GM12878 (cell line): ENCODE measurements at regions not wholly inside any gene's neighbourhood (a gene's known extent, or its start where the extent isn't known, plus 50 kb on each side); places are given as distances from the start of the nearest gene placed in this dataset.

Source experiments
- ATAC-seq: fragments of 200-7000 bp; cut with Tn5 transposase; 3 replicates; pipeline ENCODE4 v1.9.1; 2020; ENCODE audit warnings: mild to moderate bottlenecking, moderate library complexity
- BruUV-seq: library from RNA; stranded (reverse); fragments of 400-500 nt; replicated peaks from 2 replicates; lab custom pipeline; 2021; lab: Mats Ljungman, UMichigan
- CTCF ChIA-PET: fragments of 300-600 bp; sonication (Branson Sonifier 250); formaldehyde crosslinking; extraction: SDS; loops from one replicate; lab custom pipeline; 2021; ENCODE audit warnings: inconsistent platforms; lab: Yijun Ruan, JAX
- POLR2A ChIA-PET: fragments of 350-600 bp; formaldehyde crosslinking; extraction: SDS; loops from one replicate; lab custom pipeline; 2021; ENCODE audit warnings: inconsistent platforms; lab: Charles Lee
- RAD21 ChIA-PET: fragments of 300-600 bp; sonication (Branson Sonifier 250); formaldehyde crosslinking; loops from one replicate; lab custom pipeline; 2023; ENCODE audit warnings: antibody characterized with exemption; ENCODE audit not compliant: unreplicated experiment; lab: Charles Lee
- SMC1A ChIA-PET: fragments of 300-600 bp; sonication (Branson Sonifier 250); formaldehyde crosslinking; loops from one replicate; lab custom pipeline; 2023; ENCODE audit not compliant: unreplicated experiment, uncharacterized antibody; lab: Charles Lee
- DNase-seq: peaks from one replicate; pipeline ENCODE4 v3.0.0-alpha.2; 2011; ENCODE audit warnings: low read depth, low spot score
- FAIRE-seq: peaks from 3 replicates; lab custom pipeline; 2011; peaks lifted over from hg19 to GRCh38; lab: Jason Lieb, UNC
- H2AFZ ChIP-seq: 2 replicates; pipeline ENCODE4 v1.6.0; 2011; ENCODE audit warnings: low read depth, low read length, control low read depth; ENCODE audit not compliant: control insufficient read depth
- H3K27ac ChIP-seq: 2 replicates; pipeline ENCODE4 v1.5.1; 2011; ENCODE audit warnings: control low read depth; ENCODE audit not compliant: control insufficient read depth, insufficient read depth
- H3K27me3 ChIP-seq, 2 experiments: replicated peaks in 1 of 2; 2 replicates each; pipeline versions ENCODE4 v1.6.0 to v1.6.1; 2011; ENCODE audit warnings: low read length in 1 of 2; ENCODE audit not compliant: control insufficient read depth in 2 of 2, insufficient read depth in 2 of 2
- H3K36me3 ChIP-seq, 2 experiments: 2 replicates each; pipeline ENCODE4 v1.5.1; 2011; ENCODE audit warnings: low read length in 1 of 2; ENCODE audit not compliant: control insufficient read depth in 2 of 2, insufficient read depth in 2 of 2
- H3K4me1 ChIP-seq: 2 replicates; pipeline ENCODE4 v1.6.1; 2011; ENCODE audit warnings: mild to moderate bottlenecking, low read length, moderate library complexity, mixed read lengths; ENCODE audit not compliant: control insufficient read depth, insufficient read depth
- H3K4me2 ChIP-seq: 2 replicates; pipeline ENCODE4 v1.6.0; 2011; ENCODE audit warnings: control low read depth; ENCODE audit not compliant: control insufficient read depth, insufficient read depth
- H3K4me3 ChIP-seq: fragments of 200-600 bp; sonication (generic); 2 replicates; pipeline ENCODE4 v1.5.1; 2016
- H3K79me2 ChIP-seq: 2 replicates; pipeline ENCODE4 v1.6.0; 2011; ENCODE audit warnings: low read length; ENCODE audit not compliant: control insufficient read depth, insufficient read depth
- H3K9ac ChIP-seq: 2 replicates; pipeline ENCODE4 v1.8.0; 2011; ENCODE audit warnings: low read length, control low read depth, mixed read lengths; ENCODE audit not compliant: control insufficient read depth, insufficient read depth
- H3K9me3 ChIP-seq: replicated peaks from 3 replicates; pipeline ENCODE4 v1.5.1; 2011; ENCODE audit warnings: mild to moderate bottlenecking, low read length; ENCODE audit not compliant: control insufficient read depth, insufficient read depth
- H4K20me1 ChIP-seq: 2 replicates; pipeline ENCODE4 v1.6.0; 2011; ENCODE audit not compliant: control insufficient read depth, insufficient read depth
- HDGF ChIP-seq: fragments of 450-650 bp; IDR thresholded peaks from 2 replicates; pipeline ENCODE4 v1.6.1; 2016; ENCODE audit warnings: antibody characterized with exemption
- MYC ChIP-seq: IDR thresholded peaks from 2 replicates; pipeline ENCODE4 v1.6.1; 2011; ENCODE audit warnings: mild to moderate bottlenecking, low read length, moderate library complexity, inconsistent platforms; ENCODE audit not compliant: insufficient read depth, insufficient replicate concordance, insufficient read length, severe bottlenecking
- NR2C1 ChIP-seq: fragments of 450-650 bp; IDR thresholded peaks from 2 replicates; pipeline ENCODE4 v1.6.1; 2017; ENCODE audit warnings: antibody characterized with exemption, mild to moderate bottlenecking, moderate library complexity
- POLR2AphosphoS2 ChIP-seq: IDR thresholded peaks from 2 replicates; pipeline ENCODE4 v1.6.1; 2011; ENCODE audit warnings: low read depth, mild to moderate bottlenecking, low read length, improper control_type of control experiment, moderate library complexity
- ZNF217 ChIP-seq: fragments of 450-650 bp; IDR thresholded peaks from 2 replicates; pipeline ENCODE4 v1.6.1; 2017; ENCODE audit warnings: antibody characterized with exemption, mild to moderate bottlenecking
- ZSCAN29 ChIP-seq: fragments of 450-650 bp; IDR thresholded peaks from 2 replicates; pipeline ENCODE4 v1.6.1; 2017; ENCODE audit warnings: mild to moderate bottlenecking, moderate library complexity
- WGBS: methylation state at CpG from one replicate; pipeline ENCODE4 v1.1.6; 2016; ENCODE audit warnings: low lambda C conversion rate; ENCODE audit not compliant: insufficient replicate concordance, insufficient coverage; ENCODE audit errors: missing lambda C conversion rate; 5-methylcytosine and 5-hydroxymethylcytosine counted together
- in situ Hi-C: fragments of 300-500 bp; cut with MboI; formaldehyde crosslinking; loops from 9 replicates; pipeline ENCODE4 v1.14.3; 2018; ENCODE audit warnings: mixed read lengths
- intact Hi-C: fragments of 100-400 bp; cut with micrococcal nuclease; formaldehyde crosslinking; loops from one replicate; pipeline ENCODE4 v1.14.2; 2022; ENCODE audit not compliant: unreplicated experiment
- TF ChIP-seq, protein P1 (sequence below): IDR thresholded peaks from 2 replicates; pipeline ENCODE4 v1.6.1; 2012; ENCODE audit warnings: improper control_type of control experiment, low read depth, low read length; ENCODE audit not compliant: insufficient replicate concordance
- TF ChIP-seq, protein P2 (sequence below): fragments of 450-650 bp; IDR thresholded peaks from 2 replicates; pipeline ENCODE4 v1.6.1; 2016; ENCODE audit warnings: mild to moderate bottlenecking, moderate library complexity, borderline replicate concordance
- TF ChIP-seq, protein P3 (sequence below): IDR thresholded peaks from 2 replicates; pipeline ENCODE4 v1.6.1; 2011; ENCODE audit warnings: low read depth, mild to moderate bottlenecking, low read length, moderate library complexity, borderline replicate concordance; ENCODE audit errors: extremely low read depth
- TF ChIP-seq, protein P4 (sequence below): fragments of 450-650 bp; IDR thresholded peaks from 2 replicates; pipeline ENCODE4 v1.6.1; 2017; ENCODE audit warnings: mild to moderate bottlenecking

DNA sequence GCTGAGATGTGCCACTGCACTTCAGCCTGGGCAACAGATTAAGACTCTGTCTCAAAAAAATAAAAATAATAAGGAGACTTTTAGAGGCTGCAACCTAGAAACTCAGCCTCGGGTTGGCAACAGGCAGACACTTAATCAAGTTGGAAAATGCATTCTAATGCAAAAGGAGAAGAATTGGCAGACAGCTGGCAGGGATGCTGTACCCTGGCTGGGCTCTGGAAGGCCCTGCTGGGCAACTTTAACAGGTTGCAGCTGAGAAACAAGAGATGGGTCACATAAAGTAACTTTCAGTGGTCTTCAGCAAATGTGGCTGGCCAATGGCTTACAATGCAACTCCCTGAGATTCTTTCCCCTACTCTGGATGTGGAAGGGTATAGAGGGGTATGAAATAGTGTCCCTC, 1225.7 kb downstream of the TYW1 start (continued):
- TF ChIP-seq, protein P1, sequence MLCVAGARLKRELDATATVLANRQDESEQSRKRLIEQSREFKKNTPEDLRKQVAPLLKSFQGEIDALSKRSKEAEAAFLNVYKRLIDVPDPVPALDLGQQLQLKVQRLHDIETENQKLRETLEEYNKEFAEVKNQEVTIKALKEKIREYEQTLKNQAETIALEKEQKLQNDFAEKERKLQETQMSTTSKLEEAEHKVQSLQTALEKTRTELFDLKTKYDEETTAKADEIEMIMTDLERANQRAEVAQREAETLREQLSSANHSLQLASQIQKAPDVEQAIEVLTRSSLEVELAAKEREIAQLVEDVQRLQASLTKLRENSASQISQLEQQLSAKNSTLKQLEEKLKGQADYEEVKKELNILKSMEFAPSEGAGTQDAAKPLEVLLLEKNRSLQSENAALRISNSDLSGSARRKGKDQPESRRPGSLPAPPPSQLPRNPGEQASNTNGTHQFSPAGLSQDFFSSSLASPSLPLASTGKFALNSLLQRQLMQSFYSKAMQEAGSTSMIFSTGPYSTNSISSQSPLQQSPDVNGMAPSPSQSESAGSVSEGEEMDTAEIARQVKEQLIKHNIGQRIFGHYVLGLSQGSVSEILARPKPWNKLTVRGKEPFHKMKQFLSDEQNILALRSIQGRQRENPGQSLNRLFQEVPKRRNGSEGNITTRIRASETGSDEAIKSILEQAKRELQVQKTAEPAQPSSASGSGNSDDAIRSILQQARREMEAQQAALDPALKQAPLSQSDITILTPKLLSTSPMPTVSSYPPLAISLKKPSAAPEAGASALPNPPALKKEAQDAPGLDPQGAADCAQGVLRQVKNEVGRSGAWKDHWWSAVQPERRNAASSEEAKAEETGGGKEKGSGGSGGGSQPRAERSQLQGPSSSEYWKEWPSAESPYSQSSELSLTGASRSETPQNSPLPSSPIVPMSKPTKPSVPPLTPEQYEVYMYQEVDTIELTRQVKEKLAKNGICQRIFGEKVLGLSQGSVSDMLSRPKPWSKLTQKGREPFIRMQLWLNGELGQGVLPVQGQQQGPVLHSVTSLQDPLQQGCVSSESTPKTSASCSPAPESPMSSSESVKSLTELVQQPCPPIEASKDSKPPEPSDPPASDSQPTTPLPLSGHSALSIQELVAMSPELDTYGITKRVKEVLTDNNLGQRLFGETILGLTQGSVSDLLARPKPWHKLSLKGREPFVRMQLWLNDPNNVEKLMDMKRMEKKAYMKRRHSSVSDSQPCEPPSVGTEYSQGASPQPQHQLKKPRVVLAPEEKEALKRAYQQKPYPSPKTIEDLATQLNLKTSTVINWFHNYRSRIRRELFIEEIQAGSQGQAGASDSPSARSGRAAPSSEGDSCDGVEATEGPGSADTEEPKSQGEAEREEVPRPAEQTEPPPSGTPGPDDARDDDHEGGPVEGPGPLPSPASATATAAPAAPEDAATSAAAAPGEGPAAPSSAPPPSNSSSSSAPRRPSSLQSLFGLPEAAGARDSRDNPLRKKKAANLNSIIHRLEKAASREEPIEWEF: no peak
- no peak for TF ChIP-seq MYC

DNA sequence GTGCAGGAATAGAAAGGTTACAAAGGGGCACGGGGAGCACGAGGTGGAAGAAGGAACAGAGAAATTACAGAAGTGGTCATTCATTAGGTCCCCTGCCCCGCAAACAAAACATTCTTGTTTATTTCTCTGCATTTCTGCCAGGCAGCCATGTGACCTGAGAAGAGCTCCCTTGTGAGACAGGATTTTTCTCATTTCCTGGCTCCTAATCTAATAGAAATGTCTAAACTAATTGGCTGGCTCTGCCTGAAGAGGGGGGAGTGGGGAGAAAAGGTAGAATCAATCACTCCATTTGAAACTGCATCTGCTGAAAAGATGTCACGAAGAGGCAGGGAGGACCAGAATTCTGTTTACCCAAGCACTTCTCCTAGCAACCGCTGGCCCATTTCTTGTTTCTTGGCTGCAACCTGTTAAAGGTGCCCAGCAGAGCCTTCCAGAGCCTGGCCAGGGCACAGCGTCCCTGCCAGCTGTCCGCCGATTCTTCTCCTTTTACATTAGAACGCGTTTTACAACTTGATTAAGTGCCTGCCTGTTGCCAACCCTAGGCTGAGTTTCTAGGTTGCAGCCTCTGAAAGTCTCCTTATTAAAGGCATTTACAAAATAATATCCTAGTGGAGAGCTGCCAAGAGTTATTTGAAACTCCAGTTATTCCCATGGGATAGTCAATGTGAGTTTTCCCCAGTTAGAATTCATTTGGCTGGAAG, 1227.6 kb downstream of the TYW1 start:
- Histone ChIP-seq H3K9me3 (no peaks in the 10 kb centered on the region; the same call in 2 of the 3 replicates), H3K79me2 (no peaks in the 10 kb centered on the region), H2AFZ (no peak overlapping the region), H3K4me2 (no peak overlapping the region), H4K20me1 (no peaks in the 10 kb centered on the region), H3K4me3 (no peak overlapping the region), H3K4me1 (no peaks in the 10 kb centered on the region), H3K27ac (no peak overlapping the region), H3K9ac (no peak overlapping the region), H3K27me3 (no peaks in the 10 kb centered on the region), H3K36me3 (no peaks in the 10 kb centered on the region)
- ChIA-PET POLR2A (no interaction called here), SMC1A (no interaction called here), CTCF (no interaction called here), RAD21 (no interaction called here)
- no peak for ATAC-seq
- no peak for FAIRE-seq
- in situ Hi-C loops (no loop called here), intact Hi-C loops (no loop called here)
- WGBS: 52% methylated on average over 10 of the region's 10 CpGs
- BruUV-seq: no TSS peak
- no peak for DNase-seq
- no peak for TF ChIP-seq ZSCAN29
- no peak for TF ChIP-seq POLR2AphosphoS2
- TF ChIP-seq HDGF: no peak
- no peak for TF ChIP-seq ZNF217
- TF ChIP-seq, protein P2, sequence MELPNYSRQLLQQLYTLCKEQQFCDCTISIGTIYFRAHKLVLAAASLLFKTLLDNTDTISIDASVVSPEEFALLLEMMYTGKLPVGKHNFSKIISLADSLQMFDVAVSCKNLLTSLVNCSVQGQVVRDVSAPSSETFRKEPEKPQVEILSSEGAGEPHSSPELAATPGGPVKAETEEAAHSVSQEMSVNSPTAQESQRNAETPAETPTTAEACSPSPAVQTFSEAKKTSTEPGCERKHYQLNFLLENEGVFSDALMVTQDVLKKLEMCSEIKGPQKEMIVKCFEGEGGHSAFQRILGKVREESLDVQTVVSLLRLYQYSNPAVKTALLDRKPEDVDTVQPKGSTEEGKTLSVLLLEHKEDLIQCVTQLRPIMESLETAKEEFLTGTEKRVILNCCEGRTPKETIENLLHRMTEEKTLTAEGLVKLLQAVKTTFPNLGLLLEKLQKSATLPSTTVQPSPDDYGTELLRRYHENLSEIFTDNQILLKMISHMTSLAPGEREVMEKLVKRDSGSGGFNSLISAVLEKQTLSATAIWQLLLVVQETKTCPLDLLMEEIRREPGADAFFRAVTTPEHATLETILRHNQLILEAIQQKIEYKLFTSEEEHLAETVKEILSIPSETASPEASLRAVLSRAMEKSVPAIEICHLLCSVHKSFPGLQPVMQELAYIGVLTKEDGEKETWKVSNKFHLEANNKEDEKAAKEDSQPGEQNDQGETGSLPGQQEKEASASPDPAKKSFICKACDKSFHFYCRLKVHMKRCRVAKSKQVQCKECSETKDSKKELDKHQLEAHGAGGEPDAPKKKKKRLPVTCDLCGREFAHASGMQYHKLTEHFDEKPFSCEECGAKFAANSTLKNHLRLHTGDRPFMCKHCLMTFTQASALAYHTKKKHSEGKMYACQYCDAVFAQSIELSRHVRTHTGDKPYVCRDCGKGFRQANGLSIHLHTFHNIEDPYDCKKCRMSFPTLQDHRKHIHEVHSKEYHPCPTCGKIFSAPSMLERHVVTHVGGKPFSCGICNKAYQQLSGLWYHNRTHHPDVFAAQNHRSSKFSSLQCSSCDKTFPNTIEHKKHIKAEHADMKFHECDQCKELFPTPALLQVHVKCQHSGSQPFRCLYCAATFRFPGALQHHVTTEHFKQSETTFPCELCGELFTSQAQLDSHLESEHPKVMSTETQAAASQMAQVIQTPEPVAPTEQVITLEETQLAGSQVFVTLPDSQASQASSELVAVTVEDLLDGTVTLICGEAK: no peak
- TF ChIP-seq NR2C1: no peak
- TF ChIP-seq, protein P3, sequence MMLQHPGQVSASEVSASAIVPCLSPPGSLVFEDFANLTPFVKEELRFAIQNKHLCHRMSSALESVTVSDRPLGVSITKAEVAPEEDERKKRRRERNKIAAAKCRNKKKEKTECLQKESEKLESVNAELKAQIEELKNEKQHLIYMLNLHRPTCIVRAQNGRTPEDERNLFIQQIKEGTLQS: no peak
- TF ChIP-seq, protein P4, sequence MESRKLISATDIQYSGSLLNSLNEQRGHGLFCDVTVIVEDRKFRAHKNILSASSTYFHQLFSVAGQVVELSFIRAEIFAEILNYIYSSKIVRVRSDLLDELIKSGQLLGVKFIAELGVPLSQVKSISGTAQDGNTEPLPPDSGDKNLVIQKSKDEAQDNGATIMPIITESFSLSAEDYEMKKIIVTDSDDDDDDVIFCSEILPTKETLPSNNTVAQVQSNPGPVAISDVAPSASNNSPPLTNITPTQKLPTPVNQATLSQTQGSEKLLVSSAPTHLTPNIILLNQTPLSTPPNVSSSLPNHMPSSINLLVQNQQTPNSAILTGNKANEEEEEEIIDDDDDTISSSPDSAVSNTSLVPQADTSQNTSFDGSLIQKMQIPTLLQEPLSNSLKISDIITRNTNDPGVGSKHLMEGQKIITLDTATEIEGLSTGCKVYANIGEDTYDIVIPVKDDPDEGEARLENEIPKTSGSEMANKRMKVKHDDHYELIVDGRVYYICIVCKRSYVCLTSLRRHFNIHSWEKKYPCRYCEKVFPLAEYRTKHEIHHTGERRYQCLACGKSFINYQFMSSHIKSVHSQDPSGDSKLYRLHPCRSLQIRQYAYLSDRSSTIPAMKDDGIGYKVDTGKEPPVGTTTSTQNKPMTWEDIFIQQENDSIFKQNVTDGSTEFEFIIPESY: no peak
